Left ventricle myocardium superior (tissue), 1 donor: ENCODE measurements at regions not wholly inside any gene's neighbourhood (a gene's known extent, or its start where the extent isn't known, plus 50 kb on each side); places are given as distances from the start of the nearest gene placed in this dataset.
A peak's percentile ranks its signal among the peaks of the same experiment; 100 is the strongest.

Experiments
- ATAC-seq: fragments of 200-7000 bp; cut with Tn5 transposase; one replicate; pipeline ENCODE4 v1.9.1; 2020; ENCODE audit warnings: mild to moderate bottlenecking, moderate library complexity
- DNase-seq: peaks from one replicate; pipeline ENCODE4 v3.0.0-alpha.2; 2020
- intact Hi-C: fragments of 100-400 bp; cut with micrococcal nuclease; formaldehyde crosslinking; loops from one replicate; pipeline ENCODE4 v1.11.0; 2022
- donor health status: DM: no; HTN: yes; CAD: no; lungs with severe emphysema.

DNA sequence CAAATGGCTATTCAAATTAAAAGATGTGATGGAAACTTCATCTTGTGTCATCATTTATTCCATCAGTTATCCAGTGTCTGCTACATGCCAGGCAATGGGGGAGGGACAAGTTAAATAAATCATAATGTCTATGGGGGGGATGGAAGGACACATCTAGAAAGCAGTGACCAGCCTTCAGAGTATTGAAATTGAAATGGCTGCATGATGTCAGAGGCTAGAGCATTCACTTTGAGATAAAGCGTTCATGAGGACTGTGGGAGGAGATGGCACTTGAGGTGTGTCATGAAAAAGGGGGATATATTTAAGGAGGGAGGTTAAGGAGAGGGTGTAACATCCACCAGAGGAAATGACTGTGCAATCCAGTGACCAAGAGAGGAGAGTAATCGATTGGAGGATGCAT is 50.6 kb downstream of the SLIT2 start:
- DNase-seq (no peak), ATAC-seq (no peak)
- intact Hi-C loops = no loop called here

DNA sequence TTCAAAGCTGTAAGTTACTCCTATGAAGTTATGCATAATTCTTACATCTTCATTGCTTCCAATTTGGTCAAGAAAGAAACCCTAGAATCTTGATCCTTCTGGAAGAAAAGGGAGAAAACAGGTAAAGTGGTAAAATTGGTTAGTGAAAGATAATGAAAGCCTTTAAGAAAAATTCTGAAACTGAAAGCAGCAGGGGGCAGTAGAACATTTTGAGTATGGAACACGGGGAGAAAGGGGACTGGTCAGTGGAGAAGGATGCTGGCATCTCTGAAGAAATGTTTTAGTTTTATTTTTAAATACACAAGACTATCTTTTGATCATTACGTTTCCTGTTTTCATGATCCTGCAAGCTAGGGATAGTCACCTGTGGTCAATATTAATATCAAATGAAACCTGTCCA is 54.3 kb downstream of the SLIT2 start:
- no peak for DNase-seq
- intact Hi-C loops = no loop called here
- ATAC-seq = no peak

DNA sequence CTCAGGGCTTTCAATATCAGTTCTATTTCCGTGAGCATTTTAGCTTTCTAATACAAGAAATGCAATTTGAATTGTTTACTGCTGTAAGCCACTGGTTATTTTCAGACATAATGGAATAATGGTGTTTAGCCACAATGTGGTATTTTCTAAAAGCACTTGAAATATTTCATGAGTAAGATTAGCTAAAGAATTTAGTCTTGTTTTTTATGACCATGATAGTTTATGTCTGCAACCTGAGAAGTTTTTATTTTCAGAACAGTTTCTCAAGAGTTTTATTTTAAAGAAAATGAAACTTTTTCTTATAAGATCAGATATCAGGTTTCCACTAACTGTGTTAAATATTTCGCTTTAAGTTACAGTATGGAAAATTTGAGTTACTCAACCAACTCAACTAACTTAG is 60.2 kb downstream of the SLIT2 start:
- intact Hi-C loops = no loop called here
- no peak for DNase-seq
- ATAC-seq = no peak

DNA sequence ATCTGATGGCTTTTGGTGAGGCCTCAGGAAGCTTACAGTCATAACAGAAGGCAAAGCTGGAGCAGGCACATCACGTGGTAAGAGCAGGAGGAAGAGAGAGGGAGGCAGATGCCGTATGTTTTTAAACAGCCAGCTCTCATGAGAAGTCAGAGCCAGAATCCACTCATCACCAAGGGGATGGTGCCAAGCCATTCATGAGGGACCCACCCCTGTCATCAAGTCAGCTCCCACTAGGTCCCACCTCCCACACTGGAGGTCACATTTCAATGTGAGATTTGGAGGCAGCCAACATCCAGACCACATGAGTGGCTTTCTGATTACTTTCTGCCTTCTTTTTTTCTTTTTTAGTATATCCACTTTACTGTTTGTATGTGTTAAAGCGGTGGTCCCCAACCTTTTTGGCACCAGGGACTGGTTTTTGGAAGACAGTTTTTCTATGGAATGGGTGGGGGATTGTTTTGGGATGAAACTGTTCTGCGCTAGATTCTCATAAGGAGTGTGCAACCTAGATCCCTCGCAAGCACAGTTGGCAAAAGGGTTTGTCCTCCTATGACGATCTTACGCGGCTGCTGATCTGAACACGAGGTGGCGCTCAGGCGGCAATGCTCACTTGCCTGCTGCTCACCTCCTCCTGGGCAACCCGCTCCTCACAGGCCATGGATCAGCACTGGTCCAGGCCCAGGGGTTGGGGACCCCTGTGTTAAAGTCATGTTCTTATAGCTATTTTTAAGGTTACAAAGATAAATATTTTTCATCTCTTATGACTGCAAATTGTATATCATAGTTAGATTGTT is 61.7 kb downstream of the SLIT2 start:
- ATAC-seq (peak; percentile 13), DNase-seq (peak; percentile 23)
- intact Hi-C loops = no loop called here

DNA sequence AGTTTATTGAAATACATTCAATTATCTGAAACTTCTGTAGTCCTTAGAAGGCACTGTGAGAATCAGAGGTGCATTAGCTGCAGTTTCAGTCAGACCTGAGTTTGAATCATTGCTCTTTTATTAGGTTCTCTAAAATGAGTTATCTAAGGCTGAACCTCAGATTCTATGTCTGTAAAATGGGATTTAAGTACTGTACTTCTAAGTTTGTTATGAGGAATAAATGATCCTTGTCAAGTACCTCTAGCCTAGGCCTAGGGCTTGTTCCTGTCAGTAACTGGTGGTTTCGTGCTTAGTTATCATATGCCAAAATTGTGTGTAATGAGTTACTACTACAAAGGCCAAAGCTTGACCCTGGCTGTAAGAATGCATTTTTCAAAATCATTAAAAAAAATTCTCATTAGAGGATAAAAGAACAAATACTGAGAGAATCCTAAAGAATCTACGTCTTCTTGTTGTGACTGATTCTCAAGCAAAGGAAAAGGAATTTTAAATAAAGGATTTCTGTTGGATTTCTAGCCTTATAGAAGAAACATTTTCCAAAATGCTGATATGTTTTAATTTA is 65.8 kb downstream of the SLIT2 start:
- ATAC-seq = no peak
- intact Hi-C loops = no loop called here
- DNase-seq = no peak

DNA sequence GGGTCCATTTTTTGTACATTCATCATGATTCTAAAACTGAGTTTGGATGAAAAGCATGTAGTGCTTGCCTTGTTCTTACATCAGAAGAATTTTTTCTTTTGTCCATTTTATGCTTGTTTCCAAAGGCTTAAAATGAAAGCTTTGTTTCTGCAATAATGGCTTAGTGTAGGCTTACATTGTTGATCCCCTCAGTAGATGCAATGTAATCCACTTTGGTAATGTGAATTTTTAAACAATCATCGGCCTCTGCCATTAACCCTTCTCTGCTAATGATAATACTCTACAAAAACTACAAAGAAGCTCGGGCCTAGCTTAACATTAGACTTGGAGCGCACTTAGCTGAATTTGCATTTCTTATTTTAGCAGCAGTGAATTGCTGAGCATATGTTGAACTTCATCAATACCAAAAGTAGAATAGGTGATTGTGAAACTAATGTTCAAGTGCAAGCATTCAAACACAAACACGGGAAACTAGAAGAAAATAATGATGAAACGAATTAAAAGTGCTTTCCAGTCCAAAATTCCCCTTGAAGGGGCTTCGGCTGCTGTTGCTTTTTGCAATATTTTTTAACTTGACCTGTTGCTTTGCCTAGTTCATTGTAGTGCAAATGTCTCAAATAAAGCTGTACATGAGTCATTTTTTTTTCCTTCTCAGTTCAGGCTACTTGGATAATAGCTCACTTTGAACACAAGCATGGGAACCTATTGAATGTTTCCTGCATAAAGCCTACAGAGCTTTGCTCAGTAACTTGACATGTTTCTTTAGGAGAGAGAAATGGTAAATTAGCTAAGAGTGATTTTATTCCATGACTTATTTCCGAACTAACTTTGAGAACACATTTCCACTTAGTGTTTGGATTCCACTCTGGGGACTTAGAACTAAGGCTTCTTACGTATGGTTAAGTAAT is 66.5 kb downstream of the SLIT2 start:
- DNase-seq = no peak
- no peak for ATAC-seq
- intact Hi-C loops = no loop called here

DNA sequence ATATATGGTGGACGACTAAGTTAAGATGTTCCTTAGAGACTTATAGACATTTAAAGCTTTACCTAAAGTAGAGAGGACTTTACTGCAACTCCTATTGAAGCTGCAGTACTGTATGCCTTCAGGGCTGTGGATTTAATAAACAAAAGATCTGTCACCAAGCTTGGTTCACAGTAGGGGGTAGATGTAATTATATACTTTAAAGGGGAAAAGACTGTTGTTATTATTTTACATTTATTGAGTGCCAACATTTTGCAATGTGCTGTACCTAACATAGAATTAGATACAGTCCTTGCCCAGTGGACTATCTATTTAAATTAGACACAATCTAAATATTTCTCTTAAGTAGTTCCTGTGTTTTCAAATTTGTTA is 67.2 kb downstream of the SLIT2 start:
- ATAC-seq = no peak

DNA sequence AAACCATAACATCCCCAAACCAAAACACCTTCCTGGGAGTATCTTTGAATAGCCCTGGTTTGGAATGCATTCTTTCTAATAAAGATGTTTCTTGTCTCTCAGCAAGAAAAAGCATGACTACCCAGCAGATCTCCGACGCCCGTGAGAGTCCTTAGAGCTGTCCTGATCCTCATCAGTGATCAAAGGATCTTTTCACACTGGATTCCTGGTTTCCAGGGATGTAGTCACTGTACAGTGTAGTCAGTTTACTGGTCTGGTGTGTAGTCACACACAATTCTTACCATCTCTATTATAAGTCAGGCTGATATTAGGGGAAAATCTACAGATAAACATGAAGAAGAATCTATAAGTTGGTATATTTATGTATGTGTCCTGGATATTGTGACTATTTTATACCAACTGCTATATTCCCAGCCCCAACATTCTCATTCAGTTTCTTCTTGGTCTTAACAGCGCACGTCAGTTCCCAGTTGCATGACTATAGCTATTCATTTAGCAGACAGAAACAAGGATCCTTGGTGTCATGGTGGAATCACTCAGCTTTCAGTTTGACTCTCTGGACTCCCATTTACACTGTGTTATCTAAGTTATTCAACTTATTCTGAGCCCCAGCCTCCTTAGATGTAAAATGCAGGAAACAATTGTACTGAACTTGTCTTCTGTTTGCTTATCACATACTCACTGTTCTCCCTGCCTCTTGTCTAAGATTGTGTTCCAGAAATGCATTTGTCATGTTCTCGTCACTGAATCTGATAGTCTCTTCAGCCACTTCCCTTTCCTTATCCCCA is 68.3 kb downstream of the SLIT2 start:
- DNase-seq (no peak), ATAC-seq (no peak)
- intact Hi-C loops = no loop called here

More for the DNA sequence above, 67.2 kb downstream of the SLIT2 start:
- intact Hi-C loops = no loop called here
- DNase-seq = no peak

DNA sequence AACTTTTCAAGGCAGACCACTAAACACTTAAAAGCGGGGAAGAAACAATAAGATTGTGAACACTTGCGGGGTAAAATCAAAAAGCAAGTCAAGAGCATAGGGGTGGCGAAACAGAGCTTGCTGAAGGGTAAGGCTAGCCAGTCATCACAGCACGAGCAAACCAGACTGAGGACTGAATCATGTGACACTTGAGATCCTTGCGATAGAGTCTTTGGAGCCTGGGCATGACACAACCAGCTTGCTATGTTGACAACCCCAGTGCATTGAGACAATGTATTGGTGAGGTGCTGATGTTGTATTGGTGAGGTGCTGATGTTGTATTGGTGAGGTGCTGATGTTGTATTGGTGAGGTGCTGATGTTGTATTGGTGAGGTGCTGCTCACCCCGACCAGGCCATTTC is 72.3 kb downstream of the SLIT2 start:
- intact Hi-C loops = no loop called here
- no peak for ATAC-seq
- no peak for DNase-seq

DNA sequence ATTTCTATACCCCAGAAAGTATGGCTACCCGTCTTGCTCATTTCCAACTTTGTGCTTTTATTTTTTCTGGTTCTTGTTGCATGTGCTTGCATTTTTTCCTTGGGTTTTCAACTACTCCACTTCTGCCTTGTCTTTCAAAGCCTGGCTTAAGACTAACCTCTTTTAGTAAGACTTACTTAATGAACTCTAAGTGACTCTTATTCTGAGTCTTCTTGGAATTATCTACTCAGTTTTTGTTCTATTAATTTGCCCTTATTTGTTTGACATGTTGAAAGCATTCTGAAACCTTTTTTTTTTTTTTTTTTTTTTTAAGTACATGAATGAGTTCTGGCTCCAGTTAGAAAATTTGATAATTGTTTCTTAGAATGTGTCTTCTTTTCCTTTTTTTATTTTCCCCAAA is 74.8 kb downstream of the SLIT2 start:
- no peak for DNase-seq
- ATAC-seq = no peak
- intact Hi-C loops = no loop called here

DNA sequence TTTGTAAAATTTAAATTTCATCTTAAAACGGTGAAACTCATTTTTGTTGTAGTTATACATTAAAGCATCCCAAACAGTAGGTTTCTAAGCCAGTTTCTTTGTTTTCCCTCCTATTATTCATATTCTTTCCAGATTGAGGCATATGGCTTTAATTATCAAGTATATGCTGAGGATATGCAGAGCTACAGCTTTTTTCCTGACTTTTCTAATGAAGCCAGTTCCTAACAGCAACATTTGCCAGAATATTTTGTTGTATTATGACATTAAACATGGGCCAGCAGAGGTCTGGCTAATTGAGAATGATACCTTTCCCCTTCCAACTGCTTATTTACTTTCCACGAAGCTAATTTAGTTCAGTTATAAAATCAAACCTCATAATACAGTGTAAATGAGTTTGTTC is 75.3 kb downstream of the SLIT2 start:
- ATAC-seq = no peak
- DNase-seq = no peak
- intact Hi-C loops = no loop called here

DNA sequence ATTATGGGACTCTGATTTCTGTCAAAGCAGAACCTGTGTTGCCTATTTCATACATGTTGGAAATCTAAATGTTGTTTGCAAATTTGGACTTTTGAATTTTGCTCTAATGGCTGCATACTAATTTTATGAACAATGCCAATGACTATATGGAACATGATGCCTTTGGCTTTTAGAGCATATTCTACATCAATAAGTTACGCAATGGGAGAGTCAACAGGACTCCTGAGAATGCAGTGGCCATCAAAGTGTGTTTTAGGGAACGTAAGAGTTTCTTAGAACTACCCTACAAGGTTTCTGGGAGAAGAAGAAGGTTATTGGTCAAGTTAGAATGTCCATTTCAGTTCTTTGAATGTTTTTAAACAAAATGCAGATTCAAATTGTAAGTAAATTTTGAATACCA is 76.1 kb downstream of the SLIT2 start:
- ATAC-seq = no peak
- intact Hi-C loops = no loop called here
- no peak for DNase-seq

DNA sequence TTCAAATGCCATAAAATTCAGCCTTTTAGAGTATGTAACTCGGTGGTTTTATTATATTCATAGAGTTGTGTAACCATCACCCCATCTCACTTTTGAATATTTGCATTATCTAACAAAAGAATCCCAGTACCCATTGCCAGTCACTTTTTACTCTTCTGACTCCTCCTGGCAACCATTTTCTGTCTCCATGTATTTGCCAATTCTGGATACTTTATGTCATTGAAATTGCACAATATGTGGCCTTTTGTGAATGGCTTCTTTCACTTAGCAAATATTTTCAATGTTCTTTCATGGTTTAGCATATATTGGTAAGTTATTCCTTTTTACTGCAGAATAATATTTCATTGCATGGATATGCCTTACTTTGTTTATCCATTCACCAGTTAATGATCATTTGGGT is 79.9 kb downstream of the SLIT2 start:
- intact Hi-C loops = no loop called here
- no peak for ATAC-seq

DNA sequence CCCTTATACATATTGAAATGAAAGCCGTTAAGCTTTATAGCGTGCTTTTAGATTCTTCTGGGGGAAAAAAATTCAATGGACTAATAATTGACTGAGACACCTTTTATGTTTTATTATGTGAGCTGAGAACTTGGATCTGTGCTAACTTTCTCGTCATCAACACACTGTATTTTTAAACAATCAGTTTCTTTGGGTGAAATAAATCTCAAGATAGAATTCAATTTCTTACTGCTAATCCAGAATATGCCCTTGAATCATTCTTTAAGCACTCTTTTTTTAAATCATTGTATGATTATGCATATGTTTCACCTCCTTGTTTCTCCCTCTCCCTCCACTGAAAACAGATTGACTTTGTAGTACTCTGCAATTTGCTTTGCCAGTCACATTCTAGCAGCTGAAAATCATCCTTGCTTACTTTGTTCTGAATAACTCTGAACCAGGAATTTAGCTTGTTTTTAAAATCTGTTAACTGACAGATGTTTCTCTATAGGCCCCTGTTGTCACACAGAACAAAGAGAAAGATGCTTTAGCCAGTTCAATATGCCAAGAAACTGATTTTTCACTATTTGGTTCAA is 81.5 kb downstream of the SLIT2 start:
- DNase-seq = no peak
- ATAC-seq = no peak
- intact Hi-C loops = no loop called here

More for the DNA sequence above, 79.9 kb downstream of the SLIT2 start:
- DNase-seq = no peak

DNA sequence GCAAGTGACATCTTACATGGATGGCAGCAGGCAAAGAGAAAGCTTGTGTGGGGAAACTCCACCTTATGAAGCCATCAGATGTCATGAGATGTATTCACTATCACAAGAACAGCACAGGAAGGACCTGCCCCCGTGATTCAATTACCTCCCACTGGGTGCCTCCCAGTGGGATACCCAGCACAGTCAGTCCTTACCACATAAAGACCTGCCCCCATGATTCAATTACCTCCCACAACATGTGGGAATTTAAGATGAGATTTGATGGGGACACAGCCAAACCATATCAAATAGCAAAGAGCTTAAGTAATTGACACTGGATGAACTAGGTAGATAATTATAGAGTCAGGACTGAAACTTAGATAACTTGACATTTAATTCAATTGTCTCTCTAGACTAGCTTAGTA is 85.6 kb downstream of the SLIT2 start:
- no peak for ATAC-seq
- intact Hi-C loops = no loop called here
- no peak for DNase-seq

DNA sequence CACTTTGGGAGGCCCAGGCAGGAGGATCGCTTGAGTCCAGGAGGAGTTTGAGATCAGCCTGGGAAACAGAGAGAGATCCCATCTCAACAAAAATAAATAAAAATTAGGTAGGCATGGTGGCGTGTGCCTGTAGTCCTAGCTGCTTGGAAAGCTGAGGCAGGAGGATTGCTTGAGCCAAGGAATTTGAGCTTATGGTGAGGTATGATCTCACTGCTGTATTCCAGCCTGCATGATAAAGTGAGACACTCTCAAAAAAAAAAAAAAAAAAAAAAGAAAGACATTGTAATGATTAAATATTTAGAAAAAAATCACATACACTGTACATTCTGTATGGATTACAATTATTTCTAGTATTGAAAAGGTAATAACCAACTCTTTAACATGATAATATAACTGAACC is 87.1 kb downstream of the SLIT2 start:
- intact Hi-C loops = no loop called here
- no peak for DNase-seq
- no peak for ATAC-seq

DNA sequence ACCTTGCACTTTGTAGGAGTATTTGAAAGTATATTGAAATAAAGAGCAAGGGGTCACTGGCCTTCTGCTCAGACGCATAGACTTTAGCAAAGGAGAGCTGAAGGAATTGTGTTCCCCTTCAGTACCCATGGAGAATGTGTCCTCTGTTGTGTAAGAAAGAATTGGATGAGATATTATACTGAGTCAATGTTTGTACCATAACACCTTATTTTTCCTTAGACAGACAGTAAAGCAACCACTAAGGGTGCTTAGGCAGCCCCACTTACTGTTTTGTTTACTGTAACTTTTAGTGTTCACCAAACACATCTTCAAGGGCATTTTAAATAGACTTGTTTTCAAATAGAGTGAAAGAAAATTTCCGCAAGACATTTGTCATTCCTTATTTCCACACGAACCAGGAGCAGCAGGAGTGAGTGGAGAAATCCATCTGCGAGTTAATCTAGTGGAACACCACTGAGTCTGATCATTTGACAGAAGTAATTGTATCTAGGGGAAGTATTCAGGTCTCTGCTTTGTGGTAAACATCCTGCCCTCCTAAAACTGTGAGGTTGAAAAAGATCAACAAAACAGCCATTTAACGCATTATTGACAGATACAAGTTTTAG is 89.5 kb downstream of the SLIT2 start:
- DNase-seq (no peak), ATAC-seq (no peak)
- intact Hi-C loops = no loop called here

DNA sequence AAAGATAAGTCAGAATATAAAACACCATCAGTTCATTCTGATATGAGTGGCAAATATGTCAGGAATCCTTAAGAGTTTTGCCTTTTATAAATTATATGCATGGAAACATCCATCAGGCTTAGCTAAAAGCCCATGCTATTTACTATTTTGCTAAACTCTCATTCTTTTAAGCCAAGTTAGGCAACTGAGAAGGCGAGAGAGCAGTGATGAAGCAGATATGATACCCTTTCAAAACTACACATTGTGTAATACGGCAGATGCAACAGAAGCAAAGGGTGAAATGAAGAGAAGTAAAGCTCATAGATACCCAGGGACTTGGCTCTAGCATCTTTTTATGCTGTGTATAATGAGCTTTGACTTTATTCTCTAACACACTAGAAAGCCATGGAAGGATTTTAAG is 95.8 kb downstream of the SLIT2 start:
- DNase-seq = no peak
- ATAC-seq = no peak
- intact Hi-C loops = no loop called here

DNA sequence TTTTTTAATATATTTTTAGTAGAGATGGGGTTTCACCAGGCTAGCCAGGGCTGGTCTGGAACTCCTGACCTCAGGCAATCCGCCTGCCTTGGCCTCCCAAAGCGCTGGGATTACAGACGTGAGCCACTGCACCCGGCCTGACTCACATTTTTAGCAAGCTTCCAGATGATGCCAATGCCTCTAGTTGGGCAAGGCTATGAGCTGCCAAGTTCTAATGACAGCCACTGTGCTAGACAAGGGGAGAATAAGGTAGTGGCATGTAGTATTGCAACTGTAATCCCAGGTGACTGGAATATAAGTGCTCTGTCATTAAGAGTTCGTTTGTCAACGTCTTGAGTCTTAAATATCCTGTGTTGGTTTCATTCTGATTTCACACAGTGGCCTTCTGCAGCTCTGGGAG is 96.7 kb downstream of the SLIT2 start:
- DNase-seq (no peak), ATAC-seq (no peak)
- intact Hi-C loops = no loop called here
